Fibroblast of skin of right quadriceps (primary cell): ENCODE measurements at regions not wholly inside any gene's neighbourhood (a gene's known extent, or its start where the extent isn't known, plus 50 kb on each side); places are given as distances from the start of the nearest gene placed in this dataset.
"Not testable (repeated sequence)": the region's sequence is repeated elsewhere in the genome, so short reads cannot be mapped to it uniquely, and the experiment has no call there.

Experiments
- DNase-seq: peaks from one replicate; pipeline ENCODE4 v3.0.0-alpha.2; 2013

- no peak for DNase-seq
Measured at GRCh38 chr16:65822148-65822547, 544.3 kb upstream of the CDH5 start.

- no peak for DNase-seq
Measured at GRCh38 chr16:65819136-65819898, 547.2 kb upstream of the CDH5 start.

- DNase-seq, result no peak
Measured at GRCh38 chr16:65817799-65818198, 548.7 kb upstream of the CDH5 start.

GRCh38 chr16:65817066-65817465 is 549.4 kb upstream of the CDH5 start:
- no peak for DNase-seq

- no peak for DNase-seq
Measured at GRCh38 chr16:65816556-65816955, 549.9 kb upstream of the CDH5 start.

- DNase-seq, result no peak
Measured at GRCh38 chr16:65815707-65816106, 550.8 kb upstream of the CDH5 start.

- not testable (repeated sequence) for DNase-seq
Measured at GRCh38 chr16:65813879-65814278, 552.6 kb upstream of the CDH5 start.

- no peak for DNase-seq
Measured at GRCh38 chr16:65809627-65810026, 556.9 kb upstream of the CDH5 start.

GRCh38 chr16:65808790-65809189 is 557.7 kb upstream of the CDH5 start:
- DNase-seq, result no peak

GRCh38 chr16:65807858-65808257 is 558.6 kb upstream of the CDH5 start:
- DNase-seq, result no peak

GRCh38 chr16:65805704-65806103 is 560.8 kb upstream of the CDH5 start:
- not testable (repeated sequence) for DNase-seq

GRCh38 chr16:65796481-65796880 is 570.0 kb upstream of the CDH5 start:
- no peak for DNase-seq

GRCh38 chr16:65794973-65795372 is 571.5 kb upstream of the CDH5 start:
- DNase-seq, result no peak

GRCh38 chr16:65793781-65794180 is 572.7 kb upstream of the CDH5 start:
- DNase-seq, result no peak

GRCh38 chr16:65790768-65791167 is 575.7 kb upstream of the CDH5 start:
- no peak for DNase-seq

- DNase-seq, result no peak
Measured at GRCh38 chr16:65789161-65789945, 577.1 kb upstream of the CDH5 start.

GRCh38 chr16:65788434-65789140 is 577.9 kb upstream of the CDH5 start:
- DNase-seq, result no peak

- DNase-seq, result no peak
Measured at GRCh38 chr16:65787921-65788320, 578.6 kb upstream of the CDH5 start.

- DNase-seq, result no peak
Measured at GRCh38 chr16:65786916-65787315, 579.6 kb upstream of the CDH5 start.

GRCh38 chr16:65783709-65784474 is 582.6 kb upstream of the CDH5 start:
- DNase-seq, result peak; percentile 11

- DNase-seq, result peak; percentile 87
Measured at GRCh38 chr16:65782611-65783600, 583.6 kb upstream of the CDH5 start.

GRCh38 chr16:65781855-65782254 is 584.6 kb upstream of the CDH5 start:
- no peak for DNase-seq
